H4 (cell line): ENCODE measurements at regions not wholly inside any gene's neighbourhood (a gene's known extent, or its start where the extent isn't known, plus 50 kb on each side); places are given as distances from the start of the nearest gene placed in this dataset.

Experiments used
- DNase-seq: peaks from one replicate; pipeline ENCODE4 v3.0.0-alpha.2; 2015; ENCODE audit warnings: low spot score

GRCh38 chr5:142433526-142434321 lies 108.9 kb upstream of the SPRY4 start:
- DNase-seq = no peak

GRCh38 chr5:142432961-142433360 lies 108.1 kb upstream of the SPRY4 start:
- no peak for DNase-seq

- DNase-seq = no peak
Observed at GRCh38 chr5:142432369-142432863, 107.6 kb upstream of the SPRY4 start.

- no peak for DNase-seq
Observed at GRCh38 chr5:142428773-142429473, 104.1 kb upstream of the SPRY4 start.

- DNase-seq = no peak
Observed at GRCh38 chr5:142428036-142428772, 103.4 kb upstream of the SPRY4 start.

- DNase-seq = no peak
Observed at GRCh38 chr5:142427529-142427928, 102.7 kb upstream of the SPRY4 start.

GRCh38 chr5:142427015-142427364 lies 102.2 kb upstream of the SPRY4 start:
- DNase-seq = no peak

- DNase-seq = peak; percentile 48
Observed at GRCh38 chr5:142426129-142427014, 101.6 kb upstream of the SPRY4 start.

- no peak for DNase-seq
Observed at GRCh38 chr5:142425286-142426065, 100.7 kb upstream of the SPRY4 start.

- DNase-seq = no peak
Observed at GRCh38 chr5:142422429-142422828, 97.6 kb upstream of the SPRY4 start.

GRCh38 chr5:142421621-142422397 lies 97.0 kb upstream of the SPRY4 start:
- DNase-seq = no peak

GRCh38 chr5:142421228-142421617 lies 96.4 kb upstream of the SPRY4 start:
- DNase-seq = no peak

- no peak for DNase-seq
Observed at GRCh38 chr5:142420561-142421227, 95.9 kb upstream of the SPRY4 start.

- DNase-seq = no peak
Observed at GRCh38 chr5:142412581-142412980, 87.8 kb upstream of the SPRY4 start.

- DNase-seq = no peak
Observed at GRCh38 chr5:142411656-142412425, 87.0 kb upstream of the SPRY4 start.

GRCh38 chr5:142411103-142411502 lies 86.3 kb upstream of the SPRY4 start:
- DNase-seq = no peak

- DNase-seq = no peak
Observed at GRCh38 chr5:142408981-142409481, 84.2 kb upstream of the SPRY4 start.

GRCh38 chr5:142408536-142408935 lies 83.7 kb upstream of the SPRY4 start:
- DNase-seq = no peak
